Medulla oblongata (tissue), 1 donor: ENCODE measurements at regions not wholly inside any gene's neighbourhood (a gene's known extent, or its start where the extent isn't known, plus 50 kb on each side); places are given as distances from the start of the nearest gene placed in this dataset.

Source experiments
- DNase-seq: peaks from one replicate; pipeline ENCODE4 v3.0.0-alpha.2; 2015; ENCODE audit errors: extremely low spot score

DNA sequence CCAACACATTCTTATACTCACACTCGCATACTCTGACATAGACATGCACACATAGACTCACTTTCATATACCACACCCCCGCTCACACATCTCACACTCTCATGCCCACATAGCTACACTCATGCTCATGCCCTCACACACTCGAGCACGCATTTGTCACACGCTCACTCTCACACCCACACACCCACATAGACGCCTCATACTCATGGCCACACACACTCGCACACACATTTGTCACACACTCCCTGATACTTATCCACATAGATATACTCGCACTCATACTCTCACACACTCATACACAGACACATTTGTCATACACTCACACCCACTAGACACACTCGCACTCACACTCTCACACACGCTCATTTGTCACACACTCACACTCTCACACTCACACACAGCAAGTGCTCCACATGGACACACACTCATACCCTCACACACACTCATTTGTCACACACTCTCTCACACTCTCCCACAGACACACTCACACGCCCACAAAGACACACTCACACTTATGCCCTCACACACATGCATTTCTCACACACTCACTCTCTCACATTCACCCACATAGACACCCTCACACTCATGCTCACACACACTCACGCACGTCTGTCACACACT lies 50.9 kb downstream of the TNP1 start:
- DNase-seq = no peak

DNA sequence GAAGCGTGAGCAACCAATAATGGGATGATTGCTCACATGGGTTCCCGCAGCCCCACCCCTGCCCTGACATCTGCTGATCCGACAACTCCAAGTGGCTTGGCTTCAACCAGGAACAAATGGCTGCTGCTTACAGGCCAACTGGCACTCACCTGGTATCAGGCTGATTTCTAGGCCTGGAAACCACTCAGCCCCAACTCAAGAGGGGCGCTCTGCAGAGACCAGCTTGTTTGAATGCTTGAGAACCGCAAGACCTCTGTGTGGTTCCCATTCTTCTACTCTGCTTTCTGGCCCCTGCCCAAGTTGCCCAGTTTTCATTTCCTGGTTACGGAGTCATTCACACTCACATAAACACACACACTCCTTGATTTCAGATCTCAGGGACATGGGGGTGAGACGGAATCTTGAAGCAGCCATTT lies 52.0 kb downstream of the TNP1 start:
- DNase-seq = no peak

DNA sequence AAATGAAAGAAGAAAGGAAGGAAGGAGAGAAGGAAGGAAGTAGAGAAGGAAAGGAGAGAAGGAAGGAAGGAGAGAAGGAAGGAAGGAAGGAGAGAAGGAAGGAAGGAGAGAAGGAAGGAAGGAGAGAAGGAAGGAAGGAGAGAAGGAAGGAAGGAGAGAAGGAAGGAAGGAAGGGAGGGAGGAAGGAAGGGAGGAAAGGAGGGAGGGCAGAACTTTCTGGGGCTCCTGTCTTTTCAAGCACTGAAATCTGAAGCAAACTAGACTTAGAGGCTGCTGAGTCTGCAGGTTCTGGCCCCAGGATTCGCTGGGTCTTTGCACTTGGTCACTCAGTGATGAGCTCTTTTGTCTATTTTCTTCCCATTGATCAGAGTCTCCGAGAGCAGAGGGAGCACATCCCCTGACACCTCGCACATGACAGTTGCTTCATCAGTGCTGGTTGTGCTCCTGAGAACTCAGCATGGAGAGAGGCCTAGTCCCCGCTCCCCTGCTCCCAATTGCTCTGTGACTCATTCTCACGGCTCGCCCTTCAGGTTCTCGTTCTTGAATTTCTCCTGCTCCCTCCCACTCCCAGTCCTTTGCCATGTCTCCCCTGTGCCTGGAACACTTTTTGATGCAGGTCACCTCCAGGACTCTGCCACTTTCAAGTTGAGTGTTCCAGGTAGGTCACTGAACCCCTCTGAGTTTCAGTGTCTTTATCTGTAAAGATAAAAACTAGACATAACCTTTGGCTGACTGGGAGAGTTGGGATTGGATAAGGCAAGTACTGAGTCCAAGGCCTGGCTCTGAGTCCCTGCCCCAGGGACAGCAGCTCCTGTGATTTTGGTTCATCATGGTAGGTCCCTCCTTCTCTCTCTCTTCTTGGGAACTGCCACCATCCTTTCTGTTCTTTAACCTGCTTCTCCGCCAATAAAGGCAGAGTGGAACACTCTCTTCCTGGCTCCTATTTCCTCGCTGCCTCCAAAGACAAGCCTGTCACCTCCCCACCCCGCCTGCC lies 55.2 kb downstream of the TNP1 start:
- no peak for DNase-seq

DNA sequence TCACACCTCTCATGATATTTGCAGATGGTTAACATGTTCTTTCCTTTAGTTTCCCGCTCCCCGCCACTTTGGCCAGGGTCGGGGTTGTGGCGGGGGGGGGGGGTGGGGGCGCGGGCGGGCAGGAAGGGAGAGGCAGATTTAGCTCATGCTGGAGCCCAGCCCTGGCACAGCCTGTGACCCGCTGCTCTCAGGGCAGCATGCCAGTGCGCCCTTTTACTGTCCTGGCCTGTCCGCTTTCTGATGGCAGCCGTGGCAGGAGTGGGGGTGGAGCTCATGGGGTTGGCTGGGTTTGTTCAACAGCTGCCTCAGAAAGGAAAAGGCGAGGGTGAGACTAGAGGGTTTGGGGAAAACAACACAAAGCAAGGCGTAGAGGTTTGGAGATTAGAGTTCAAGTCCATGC lies 56.1 kb downstream of the TNP1 start:
- no peak for DNase-seq

DNA sequence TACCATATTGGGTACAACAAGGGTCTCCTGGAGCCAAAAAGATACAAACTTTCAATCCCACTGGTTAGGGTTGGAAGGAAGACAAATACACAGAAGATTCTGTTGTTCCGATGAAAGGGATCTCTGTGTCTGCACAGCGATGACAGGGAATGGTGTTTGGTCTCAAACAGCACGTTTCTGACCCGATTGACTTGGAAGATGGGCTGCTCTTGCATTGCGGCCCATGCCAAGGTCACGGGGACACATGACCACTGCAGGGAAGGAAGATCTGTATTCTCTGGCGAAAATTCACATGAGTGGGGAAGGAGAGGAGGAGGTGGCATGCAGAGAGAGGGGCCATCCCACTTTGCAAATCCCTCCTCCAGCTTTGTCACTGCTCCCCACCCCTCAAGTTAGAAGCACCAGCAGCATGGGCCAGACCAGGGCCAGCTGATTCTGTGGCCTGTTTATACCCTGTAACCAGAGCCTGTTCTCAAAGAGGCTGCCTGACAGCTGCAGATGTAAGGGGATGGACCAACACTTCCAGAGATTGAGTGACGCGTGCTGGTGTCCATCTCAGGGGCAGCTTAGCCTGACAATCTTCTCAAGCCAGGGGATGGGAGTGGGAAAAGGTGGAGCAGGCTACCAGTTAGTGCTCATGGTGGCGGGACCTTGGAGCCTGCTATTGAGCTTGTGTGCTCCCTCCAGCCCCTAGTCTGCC lies 57.2 kb downstream of the TNP1 start:
- DNase-seq = peak; percentile 34

DNA sequence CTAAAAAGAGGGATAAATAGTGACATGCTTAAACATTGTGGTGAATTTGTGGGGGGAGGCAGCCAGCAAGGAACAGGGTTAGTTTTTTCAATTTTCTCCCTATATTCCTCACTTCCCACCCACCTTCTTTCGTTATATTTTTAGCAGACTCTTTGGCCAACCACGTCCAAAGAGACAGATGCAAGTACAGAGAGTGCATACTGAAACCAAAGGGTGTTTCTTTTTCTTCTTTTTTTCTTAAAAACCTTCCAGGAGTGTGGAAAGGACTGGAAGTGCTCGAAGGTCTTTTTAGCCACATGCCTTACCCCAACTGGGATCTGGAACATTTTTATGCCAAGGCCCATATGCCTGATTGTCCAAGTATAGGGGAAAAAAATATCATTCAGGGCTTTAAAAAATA lies 59.0 kb downstream of the TNP1 start:
- DNase-seq = no peak

DNA sequence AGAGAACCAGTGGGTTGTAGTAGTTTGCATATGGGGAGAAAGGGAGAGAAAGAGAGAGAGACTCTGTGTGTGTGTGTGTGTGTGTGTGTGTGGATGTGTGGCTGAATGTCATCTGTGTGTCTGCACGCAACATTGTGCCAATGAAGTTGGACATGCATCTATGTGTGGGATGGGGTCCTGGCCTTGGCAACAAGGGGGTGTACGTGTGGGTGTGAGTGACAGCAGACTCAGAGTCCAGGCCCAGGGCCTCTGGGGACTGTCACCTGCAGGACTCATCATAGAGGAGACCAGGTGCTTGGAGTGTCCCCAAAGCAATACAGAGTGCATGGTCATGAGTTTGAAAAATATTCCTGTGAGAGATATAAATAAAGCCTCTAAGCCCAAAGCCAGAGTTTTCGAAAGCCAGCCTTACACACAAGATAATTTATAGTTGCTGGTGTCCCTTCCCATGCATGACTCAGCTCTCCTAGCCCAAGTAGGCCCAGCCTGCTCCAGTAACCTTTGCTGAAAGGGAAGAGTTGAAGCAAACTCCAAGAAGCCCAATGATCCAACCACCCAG lies 59.9 kb downstream of the TNP1 start:
- no peak for DNase-seq

DNA sequence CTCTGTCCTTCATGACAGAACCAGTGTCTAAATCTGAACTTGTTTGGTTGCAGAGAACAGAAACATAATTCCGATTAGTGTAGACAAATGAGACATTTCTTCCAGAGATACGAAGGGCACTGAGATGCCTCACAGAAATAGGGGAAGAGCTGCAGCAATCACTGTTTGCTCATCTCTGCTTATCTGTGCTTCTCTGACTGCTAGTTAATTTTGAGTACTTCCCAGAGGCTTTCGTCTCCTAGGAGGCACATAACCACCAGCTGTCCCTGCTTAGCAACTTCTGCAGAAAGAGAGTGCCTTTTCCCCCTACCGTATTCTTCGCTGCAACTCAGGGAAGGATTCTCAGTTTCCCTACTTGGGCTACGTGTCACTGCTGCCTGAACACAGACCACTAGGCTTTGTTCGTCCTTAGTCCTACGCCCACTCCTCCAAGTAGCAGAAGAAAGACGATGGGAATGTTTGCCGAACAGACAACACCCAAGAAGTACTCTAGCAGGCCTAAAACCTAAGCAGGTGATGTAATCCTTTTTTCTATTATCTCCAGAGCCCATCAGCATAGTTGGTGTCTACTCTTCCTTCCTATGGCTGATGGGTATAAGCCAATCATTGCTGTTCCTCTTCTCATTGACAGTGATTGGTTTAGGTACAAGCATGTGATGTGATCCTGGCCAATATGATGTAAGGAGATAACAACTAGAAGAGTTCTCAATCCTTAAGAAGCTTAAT lies 63.6 kb downstream of the TNP1 start:
- DNase-seq = no peak

DNA sequence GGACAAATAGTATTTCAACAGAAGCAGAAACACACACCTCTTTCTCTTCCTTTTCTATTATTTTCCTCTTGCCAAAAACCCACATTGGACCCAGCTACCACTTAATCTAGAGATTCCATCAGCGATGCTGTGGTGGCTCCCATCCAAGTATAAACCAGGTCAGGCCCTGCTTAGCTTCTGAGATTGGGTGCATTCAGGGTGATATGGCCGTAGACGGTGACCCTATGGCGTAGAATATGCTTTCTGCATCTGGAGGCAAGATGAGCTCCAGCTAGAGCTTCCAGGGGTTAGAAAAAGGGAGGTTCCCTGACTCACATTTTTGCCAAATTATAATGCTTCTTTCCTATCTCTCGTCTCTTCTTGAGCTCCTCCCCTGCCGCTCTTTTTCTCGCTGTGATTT lies 66.5 kb downstream of the TNP1 start:
- no peak for DNase-seq

DNA sequence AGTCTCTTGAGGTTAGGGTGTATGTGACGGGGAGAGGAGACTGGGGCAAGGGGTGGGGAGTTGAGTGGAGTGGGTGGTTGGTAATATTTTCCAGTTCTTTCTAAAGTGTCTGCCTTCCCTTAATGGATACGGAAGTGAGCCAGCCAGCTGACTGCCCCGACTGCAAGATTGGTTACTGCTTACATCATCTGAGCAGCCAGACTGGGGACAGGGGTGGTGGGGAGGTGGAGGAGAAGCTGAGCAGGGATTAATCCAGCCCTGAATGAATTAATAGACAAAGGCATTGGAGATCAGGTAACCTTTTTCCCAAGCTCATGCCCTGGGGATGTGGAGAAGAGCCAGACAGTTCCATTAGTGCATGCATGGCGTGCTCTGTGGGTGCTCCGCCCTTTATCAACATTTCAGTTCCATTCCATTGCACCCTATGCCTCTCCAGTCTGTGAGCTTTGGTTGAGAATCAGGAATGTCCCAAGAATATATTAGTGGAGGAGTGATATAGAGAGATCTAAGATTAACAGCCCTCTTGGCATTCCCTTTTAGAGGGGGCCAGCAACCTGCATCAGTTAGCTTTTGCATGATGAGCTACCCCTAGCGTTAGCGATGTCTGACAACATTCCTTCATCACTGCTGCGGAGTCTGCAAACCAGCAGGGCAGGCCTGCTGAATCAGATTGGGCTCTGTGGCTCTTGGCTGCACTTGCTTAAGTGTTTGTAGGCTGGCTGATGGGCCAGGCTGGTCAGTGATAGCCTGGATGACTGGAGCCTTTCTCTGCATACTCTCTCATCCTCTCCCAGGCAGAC lies 67.4 kb downstream of the TNP1 start:
- no peak for DNase-seq

DNA sequence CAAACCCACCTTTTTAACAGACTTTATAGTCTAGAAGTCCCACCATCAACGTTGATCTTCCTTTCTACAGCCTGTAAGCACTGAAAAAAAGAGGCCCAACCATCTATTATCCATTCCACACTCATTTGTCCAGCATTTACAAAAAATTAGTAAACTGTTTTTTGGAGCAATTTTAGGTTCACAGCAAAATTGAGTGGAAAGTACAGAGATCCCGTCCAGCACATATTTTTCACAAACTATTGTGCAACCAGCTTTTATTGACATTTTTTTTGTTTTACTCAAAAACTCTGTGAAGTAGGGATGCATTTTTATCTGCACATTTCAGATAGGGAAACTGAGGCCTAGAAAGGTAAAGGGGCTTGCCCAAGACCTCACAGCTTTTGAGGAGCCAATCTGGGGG lies 68.6 kb downstream of the TNP1 start:
- no peak for DNase-seq

DNA sequence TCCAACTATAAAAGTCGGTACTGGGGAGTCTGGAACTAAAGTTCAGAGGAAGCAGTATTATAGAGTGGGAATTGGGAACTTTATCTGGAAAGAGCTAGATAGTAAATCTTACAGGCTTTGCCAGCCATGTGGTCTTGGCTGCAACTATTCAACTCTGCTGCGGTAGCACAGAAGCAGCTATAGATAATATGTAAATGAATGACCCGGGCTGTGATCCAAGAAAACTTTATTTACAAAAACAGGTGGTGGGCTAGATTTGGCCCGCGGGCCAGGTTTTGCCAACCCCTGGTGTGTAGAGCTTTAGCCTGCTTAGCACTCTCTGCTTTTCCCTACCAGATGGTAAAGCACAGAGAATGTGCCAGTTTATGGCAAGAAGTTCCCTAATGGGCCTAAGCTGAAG lies 70.8 kb downstream of the TNP1 start:
- DNase-seq = no peak

DNA sequence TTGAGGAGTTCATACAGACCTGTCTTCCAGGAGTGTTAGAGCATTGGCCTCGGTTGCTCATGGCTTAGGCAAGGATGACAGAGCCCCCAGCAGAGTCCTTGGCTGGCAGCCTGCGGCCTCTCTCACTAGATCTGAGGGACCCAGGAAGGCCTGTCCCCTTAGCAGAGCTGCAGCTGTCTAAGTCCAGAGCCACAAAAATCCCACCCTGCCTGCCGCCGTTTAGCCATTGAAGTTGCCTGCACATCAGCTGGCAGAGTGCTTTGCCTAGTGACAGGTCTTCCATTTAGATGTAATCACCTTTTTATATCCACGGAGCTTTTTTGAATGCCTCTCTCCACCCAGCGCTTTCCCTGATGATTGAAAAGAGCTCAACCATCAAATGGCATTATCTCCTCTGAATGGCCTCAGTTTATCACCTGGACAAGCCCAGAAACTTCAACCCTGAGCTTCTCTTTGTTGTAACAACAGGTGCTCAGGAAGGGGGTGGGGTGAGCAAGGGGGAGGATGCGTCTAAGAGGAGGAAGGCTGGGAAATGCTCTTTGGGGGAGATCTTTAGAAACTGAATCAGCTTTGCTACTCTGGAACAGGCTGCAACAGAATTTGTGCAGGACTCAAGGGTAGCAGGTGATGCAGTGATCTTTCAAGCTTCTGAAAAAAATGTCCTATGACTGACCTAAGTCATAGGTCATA lies 71.9 kb downstream of the TNP1 start:
- DNase-seq = no peak

DNA sequence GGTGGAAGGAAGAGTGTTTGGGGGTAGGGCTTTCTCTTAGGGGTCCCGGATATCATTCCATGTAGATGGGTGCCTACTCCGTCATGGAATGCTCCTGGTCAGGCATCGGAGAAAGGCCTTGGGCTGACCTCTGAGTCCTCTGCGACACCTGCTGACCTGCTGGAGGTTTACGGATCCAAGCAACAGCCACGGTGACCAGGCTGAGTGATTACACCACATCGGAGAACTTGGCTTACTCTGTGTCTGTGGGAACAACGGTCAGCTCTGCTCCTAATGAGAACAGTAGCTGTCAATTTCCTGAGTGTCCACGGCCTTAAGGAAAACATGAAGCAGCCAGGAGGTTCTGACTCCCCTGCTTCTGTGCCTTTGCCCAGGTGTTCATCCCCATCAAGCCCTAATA lies 73.2 kb downstream of the TNP1 start:
- DNase-seq = no peak

DNA sequence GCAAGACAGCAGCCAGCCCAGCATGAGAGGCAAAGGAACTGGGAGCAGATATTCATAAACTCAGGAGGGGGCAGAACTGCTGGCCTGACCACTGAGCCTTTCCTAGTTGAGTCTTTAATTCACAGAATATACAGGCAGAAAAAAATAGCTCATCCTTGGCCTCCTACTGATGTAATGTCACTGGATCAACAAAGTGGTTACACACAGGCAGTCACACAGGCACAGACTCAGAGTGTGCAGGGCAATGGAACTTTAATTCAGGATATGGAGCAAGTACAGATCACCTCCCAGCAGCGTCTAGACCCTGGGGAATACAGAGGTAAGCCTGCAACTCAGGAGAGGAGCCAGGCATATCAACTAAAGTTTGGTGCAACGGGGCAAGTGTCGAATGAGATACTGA lies 75.4 kb downstream of the TNP1 start:
- DNase-seq = no peak

DNA sequence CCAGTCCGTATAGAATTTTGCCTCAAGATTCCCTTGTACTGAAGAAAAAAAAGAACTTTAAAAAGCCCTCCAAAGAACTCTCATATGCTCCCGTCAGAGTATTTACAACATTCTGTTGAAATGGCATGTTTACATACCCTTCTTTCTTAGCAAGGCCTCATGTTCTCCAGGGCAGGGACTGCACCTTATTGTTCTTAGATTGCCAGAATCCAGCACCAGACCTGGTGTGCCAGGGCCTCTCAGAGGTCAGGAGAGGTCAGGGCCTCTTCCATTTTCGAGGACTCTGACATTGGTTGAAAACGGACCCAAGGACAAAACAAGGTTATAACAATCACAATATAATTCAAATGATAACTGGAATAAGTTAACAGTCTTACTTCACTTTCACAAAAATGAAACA lies 78.2 kb downstream of the TNP1 start:
- no peak for DNase-seq

DNA sequence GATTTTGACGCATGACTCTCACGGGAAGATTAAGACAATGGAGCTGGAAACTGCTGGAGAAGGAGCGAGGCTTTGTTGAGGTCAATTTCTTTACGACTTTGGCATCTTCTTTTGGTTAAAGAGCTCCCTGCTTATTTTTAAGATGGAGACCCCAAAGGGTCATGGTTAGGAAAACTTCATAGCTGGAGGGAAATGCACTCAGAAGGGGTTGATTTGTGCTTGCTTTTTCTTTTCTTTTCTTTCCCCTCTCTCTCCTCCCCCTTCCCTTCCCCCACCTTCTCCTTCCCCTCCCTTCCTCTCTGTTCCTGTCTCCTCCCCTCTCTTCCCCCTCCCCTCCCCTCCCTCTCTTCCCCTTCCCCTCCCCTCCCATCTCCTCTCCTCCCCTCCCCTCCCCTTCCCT lies 79.0 kb downstream of the TNP1 start:
- DNase-seq = no peak

DNA sequence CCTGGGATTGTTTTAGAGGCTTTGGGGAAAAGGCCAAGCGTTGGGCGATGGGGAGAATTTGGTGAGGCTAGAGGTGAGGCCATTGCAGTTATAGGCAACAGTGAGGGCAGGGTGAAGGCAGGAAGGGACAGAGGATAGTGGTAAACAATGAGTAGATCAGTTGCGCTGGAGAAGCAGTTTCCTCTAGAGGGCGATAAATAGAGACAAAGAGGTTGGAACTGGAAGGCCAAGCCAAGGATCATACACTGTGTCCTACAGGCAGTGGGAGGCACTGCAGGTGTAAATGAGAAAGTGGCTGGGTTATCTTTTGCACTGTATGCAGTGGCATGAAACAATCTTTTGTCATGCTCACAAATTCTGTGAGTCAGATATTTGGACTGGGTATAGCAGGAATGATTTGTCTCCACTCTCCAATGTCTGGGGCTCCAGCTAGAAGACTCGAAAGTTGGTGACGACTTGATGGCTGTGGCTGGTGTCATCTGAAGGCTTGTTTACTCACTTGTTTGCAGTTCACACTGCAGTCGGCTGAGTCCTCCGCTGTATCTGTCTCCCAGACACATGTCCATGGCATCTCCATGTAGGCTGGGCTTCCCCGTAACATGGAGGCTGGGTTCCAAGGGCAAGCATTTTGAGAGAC lies 82.1 kb downstream of the TNP1 start:
- peak; percentile 22 for DNase-seq

DNA sequence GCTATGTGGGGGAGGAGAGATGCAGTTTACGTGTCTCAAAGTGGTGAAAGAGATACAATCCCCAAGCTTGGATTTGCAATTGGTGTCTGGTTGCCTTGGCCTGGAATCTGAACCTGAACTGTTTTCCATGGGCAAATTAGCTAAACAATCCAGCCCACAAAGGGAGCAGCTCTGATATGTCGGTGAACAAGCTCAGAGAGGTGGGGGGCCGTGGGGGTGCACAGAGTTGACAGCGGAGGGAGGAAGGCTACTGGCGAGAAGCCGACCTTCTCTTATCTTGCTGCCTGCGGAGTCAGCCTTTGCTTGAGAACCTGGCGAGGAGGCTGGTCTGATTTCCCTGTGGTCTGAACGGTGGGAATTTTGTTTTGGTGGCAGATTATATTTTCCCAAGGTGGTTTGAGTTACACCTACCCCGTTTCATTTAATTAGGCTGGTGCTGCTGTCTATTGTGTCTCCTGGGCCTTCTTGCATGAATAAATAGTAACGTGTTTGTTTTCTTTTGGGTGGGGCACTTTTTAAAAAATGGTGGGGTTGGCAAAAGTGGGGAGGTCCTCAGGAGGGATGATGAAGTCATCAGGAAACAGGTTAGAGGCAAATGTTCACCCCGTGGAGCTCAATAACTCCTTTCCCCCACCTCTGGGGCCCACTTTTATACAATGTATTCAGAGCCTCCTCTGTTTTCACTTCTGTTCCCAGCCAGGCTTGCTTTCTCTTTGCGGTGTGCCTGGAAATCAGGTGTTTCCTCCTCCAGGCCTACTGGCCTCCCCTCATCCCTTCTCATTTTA lies 80.9 kb upstream of the IGFBP5 start:
- no peak for DNase-seq
